SIG-M5 treated with dmso at 0.1 percent for 504 hours (cell line): ENCODE measurements at regions not wholly inside any gene's neighbourhood (a gene's known extent, or its start where the extent isn't known, plus 50 kb on each side); places are given as distances from the start of the nearest gene placed in this dataset.

Experiments used
- DNase-seq: peaks from one replicate; lab custom pipeline; 2025; ENCODE audit not compliant: unreplicated experiment; lab: John Stamatoyannopoulos, UW

DNA sequence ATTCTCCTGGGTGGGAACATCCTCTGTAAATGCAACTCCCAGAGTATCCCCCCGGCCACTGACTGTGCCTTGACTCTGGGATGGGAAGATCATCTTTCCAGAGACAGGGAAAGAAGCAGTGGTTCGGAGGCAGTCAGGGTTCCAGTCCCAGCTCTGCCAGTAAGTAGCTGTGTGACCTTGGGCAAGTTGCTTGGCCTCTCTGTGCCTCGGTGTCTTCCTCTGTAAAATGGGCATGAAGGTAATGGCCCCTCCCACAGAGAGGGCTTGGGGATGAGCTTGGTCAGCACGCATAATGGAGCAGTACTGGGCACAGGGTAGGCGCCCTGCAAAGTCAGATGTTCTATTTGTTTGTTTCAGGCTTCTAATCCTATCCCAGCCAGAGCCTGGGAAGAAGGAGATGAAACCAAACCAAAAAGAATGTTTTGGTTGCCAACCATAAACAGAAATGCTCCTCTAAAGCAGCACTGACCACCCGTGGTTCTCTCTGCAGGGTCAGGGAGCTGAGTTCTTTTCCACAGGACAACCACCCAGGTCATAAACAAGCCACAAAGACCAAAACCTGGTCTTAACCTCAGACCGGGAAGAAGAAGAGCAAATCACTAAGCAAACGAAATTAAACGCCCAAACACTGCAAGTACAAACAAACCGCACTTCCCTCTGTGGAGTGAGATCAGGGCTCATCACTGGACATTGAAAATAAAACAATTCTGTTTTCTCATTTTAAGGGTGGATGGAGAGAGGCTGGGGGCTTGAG is 381.0 kb upstream of the SULF2 start:
- DNase-seq: peak; percentile 70

DNA sequence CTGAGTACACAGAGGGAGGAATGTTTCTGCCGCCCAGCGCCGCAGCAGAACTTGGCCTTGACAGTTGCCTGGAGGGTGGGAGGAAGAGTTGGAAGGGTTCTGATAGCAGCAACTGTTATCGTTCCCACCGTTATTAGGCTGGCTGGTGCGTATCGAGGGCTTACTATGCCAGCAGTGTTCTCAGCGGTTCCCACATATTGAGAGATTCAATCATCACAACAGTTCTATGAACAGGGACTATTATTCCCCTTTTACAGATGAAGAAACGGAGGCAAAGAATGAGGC is 380.1 kb upstream of the SULF2 start:
- DNase-seq: no peak

DNA sequence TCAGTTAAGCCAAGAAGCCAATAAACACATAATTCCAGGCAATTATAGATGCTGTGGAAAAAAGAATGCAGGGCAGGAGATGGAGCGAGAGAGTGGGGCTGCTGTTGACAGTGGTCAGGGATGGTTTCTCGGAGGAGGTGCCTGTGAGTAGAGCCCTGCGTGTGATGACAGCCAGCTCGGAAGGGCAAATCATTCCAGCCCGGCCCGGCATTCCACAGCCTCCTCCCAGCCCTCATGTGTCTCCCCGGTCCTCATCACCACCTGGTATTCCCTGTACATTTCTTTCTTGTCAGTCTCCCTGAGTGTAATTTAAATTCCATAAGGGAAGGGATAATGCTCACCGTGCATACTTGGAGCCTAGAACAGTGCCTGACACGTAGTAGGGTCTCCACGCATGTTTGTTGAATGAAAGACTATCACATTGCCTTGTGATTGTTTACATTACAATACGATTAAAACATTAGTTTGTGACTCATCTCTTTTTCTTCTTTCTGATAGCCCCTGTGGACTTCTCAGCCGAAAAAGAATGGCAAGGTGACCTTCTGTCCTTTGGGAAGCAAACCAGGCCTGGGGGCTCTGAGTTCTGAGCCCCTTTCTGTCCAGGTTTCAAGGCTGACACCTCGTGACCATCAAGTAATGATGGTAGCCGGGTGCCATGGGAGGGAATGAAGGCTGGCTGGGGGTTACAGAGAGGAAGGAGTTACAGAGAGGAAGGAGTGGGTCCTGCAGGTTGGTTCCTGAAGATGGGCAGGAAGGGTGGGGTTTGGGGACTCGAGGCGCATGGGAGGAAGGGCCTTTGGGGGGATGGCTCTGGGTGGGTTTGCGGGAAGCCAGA is 379.5 kb upstream of the SULF2 start:
- DNase-seq: no peak

GRCh38 chr20:48164034-48164433 is 378.8 kb upstream of the SULF2 start:
- no peak for DNase-seq

DNA sequence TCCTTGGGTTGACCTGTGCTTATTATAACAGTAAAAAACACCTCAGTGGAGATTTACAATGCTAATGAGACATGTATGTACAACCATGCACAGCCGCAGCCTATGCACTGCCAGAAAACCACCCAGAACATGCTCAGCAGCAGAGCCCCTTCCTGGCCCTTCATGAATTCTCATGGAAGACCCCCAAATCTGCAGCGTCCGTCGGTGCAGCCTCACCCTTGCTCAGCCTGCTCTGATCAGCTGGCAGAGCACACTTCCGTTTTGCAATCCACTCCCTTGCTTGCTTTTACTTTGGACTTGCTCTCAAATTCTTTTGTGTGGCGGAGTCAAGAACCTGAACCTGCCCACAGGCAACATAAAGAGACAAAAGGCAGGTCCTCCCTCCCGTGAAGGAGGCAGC is 378.2 kb upstream of the SULF2 start:
- DNase-seq: peak; percentile 51

DNA sequence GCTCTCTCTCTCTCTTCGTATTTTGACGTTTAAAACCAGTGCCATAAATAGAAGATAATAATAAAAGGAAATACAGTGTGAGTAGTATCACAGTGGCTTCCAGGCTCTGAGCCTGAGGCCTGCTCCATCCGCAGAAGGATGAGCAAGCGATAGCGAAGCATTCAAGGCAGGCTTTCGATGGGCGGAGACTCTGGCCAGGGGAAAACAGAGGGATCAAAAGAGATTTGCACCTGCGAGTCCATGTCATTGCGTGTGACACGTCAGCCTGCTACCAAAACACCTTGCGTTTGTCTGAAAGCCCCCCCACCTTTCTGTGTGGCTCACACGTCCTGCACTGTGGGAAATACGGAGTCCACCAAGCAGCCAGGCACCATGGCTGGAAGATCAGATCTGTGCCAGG is 377.3 kb upstream of the SULF2 start:
- no peak for DNase-seq

GRCh38 chr20:48159145-48160008 is 374.1 kb upstream of the SULF2 start:
- no peak for DNase-seq

GRCh38 chr20:48158014-48158413 is 372.7 kb upstream of the SULF2 start:
- DNase-seq: no peak

DNA sequence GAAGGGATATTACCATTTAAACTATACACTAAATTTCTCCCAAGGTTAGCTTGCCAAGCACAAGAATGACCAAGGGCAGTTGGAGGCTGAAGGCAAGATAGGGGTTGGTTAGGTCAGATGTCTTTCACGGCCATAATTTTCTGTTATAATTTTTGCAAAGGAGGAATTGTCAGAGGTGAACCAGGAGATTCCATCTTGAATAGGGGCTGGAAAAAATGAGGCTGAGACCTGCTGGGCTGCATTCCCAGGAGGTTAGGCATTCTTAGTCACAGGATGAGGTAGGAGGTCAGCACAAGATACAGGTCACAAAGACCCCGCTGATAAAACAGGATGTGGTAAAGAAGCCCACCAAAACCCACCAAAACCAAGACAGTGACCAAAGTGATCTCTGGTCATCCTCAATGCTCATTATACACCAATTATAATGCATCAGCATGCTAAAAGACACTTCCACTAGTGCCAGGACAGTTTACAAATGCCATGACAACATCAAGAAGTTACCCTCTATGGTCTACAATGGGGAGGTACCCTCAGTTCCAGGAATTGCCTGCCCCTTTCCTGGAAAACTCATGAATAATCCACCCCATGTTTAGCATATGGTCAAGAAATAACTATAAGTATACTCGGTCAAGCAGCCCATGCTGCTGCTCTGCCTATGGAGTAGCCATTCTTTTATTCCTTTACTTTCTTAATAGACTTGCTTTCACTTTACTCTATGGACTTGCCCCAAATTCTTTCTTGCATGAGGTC is 371.8 kb upstream of the SULF2 start:
- DNase-seq: no peak

DNA sequence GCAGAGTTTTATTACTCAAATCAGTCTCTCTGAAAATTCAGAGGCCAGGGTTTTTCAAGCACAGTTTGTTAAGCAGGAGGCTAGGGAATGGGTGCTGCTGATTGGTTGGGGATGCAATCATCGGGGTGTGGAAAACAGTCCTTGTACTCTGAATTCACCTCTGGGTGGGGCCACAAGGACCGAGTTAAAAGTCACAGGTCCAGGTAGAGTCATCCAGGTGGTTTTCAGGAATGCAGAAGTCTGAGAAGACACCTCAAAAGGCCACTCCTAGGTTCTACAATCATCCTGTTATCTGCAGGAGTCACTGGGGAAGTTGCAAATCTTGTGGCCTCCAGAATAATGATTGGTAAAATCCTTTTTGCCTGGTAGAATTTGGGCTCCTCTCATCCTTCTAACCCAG is 371.2 kb upstream of the SULF2 start:
- DNase-seq: no peak

DNA sequence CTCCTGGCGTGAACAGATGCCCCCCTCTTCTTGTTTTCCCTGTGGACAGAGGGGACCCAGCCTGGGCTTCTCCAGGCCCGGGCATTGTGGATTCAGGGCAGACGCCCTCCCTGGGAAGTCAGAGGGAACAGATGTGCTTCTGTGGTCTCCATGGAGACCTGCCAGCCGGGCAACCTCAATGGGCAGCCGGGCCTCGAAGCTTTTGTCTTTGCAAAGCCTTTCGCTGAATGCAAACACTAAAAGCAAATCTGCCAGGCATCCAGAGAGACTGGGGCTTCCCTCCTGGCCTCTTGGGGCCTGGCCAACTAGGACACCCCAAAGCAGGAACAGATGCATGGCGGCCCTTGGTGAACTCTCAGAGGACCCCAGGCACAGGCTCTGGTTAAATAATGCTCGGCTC is 370.0 kb upstream of the SULF2 start:
- DNase-seq: no peak

- DNase-seq: no peak
Measured at GRCh38 chr20:48154040-48154765, 368.9 kb upstream of the SULF2 start.

- DNase-seq: peak; percentile 22
Measured at GRCh38 chr20:48153523-48153922, 368.2 kb upstream of the SULF2 start.

GRCh38 chr20:48153103-48153502 is 367.8 kb upstream of the SULF2 start:
- DNase-seq: no peak

GRCh38 chr20:48150568-48150967 is 365.3 kb upstream of the SULF2 start:
- no peak for DNase-seq

GRCh38 chr20:48149902-48150301 is 364.6 kb upstream of the SULF2 start:
- DNase-seq: no peak

DNA sequence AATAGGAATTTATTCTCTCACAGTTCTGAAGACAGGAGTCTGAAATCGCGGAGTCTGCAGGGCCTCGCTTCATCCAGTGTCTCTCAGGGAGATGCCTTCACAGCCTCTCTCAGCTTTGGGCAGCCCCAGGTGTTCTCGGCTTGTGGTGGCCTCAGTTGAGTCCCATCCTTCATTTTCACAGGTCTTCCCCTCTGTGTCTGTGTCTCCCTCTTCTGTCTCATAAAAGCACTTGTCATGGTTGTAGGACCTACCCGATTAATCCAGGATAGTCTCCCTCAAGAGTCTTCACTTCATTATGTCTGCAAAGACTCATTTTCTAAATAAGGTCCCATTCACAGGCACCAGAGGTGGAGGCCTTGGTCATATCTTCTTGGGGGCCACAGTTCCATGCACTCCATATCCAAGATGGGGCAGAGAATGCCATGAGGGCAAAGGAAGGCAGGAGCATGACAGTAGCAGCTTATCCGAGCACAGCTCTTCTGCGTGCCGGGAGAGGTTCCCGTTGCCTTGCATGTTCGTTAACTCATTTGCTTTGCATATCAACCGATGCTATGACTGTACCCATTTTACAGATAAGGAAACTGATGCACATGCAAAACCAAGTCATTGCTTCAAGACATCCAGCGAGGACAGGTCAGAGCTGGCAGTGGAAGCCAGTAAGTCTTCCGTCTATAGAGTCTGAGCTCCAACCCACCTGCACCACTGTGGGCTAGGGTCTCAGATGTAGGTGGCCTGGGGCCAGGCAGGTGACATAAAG is 363.8 kb upstream of the SULF2 start:
- DNase-seq: peak; percentile 56

- no peak for DNase-seq
Measured at GRCh38 chr20:48148020-48148419, 362.7 kb upstream of the SULF2 start.

- no peak for DNase-seq
Measured at GRCh38 chr20:48147311-48147710, 362.0 kb upstream of the SULF2 start.

DNA sequence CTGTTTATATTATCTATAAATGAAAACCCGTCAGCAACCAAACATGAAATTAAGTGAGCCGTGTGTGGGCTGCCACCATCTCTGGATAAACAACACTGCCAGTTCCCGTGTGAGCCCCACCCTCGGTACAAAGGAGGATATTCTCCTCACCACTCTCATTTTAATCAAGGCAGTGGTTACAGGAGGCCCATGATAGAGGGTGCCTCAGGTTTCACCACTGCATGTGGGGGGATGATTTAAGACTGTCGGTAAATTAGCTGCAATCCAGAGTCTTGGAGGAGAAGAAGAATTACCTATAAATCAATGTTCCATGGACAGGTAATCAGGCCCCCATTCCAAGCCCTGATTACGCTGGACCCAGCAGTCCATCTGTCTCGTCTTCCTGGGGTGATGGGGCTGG is 361.6 kb upstream of the SULF2 start:
- DNase-seq: no peak
